ENCODE measurements at regions not wholly inside any gene's neighbourhood (a gene's known extent, or its start where the extent isn't known, plus 50 kb on each side); places are given as distances from the start of the nearest gene placed in this dataset.

GRCh38 chr12:98084391-98084790 is 431.0 kb upstream of the TMPO start:
- TF ChIP-seq, protein P1, sequence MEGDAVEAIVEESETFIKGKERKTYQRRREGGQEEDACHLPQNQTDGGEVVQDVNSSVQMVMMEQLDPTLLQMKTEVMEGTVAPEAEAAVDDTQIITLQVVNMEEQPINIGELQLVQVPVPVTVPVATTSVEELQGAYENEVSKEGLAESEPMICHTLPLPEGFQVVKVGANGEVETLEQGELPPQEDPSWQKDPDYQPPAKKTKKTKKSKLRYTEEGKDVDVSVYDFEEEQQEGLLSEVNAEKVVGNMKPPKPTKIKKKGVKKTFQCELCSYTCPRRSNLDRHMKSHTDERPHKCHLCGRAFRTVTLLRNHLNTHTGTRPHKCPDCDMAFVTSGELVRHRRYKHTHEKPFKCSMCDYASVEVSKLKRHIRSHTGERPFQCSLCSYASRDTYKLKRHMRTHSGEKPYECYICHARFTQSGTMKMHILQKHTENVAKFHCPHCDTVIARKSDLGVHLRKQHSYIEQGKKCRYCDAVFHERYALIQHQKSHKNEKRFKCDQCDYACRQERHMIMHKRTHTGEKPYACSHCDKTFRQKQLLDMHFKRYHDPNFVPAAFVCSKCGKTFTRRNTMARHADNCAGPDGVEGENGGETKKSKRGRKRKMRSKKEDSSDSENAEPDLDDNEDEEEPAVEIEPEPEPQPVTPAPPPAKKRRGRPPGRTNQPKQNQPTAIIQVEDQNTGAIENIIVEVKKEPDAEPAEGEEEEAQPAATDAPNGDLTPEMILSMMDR (conservative IDR thresholded peaks at IDR 0.05; ENCODE audit: low read length): no peak
- no peak for TF ChIP-seq EZH2phosphoT487 (IDR thresholded peaks at IDR 0.05; ENCODE audit: borderline replicate concordance, low read depth, low read length)
